Keratinocyte (primary cell): ENCODE measurements at regions not wholly inside any gene's neighbourhood (a gene's known extent, or its start where the extent isn't known, plus 50 kb on each side); places are given as distances from the start of the nearest gene placed in this dataset.

Experiments
- DNase-seq: peaks from one replicate; pipeline ENCODE4 v3.0.0-alpha.2; 2011; ENCODE audit warnings: low read depth, missing footprints, low spot score
- FAIRE-seq: peaks from 2 replicates; lab custom pipeline; 2011; peaks lifted over from hg19 to GRCh38; lab: Jason Lieb, UNC
- H2AFZ ChIP-seq: 2 replicates; pipeline ENCODE4 v1.6.0; 2012; ENCODE audit warnings: low read length, control low read depth, inconsistent platforms; ENCODE audit not compliant: control insufficient read depth
- H3K27ac ChIP-seq: 2 replicates; pipeline ENCODE4 v1.5.1; 2011; ENCODE audit warnings: low read length; ENCODE audit not compliant: control insufficient read depth, insufficient read depth
- H3K27me3 ChIP-seq: 3 replicates; pipeline ENCODE4 v1.6.0; 2011; ENCODE audit warnings: low read length; ENCODE audit not compliant: control insufficient read depth, insufficient read depth; ENCODE audit errors: extremely low read depth
- H3K36me3 ChIP-seq, 2 experiments: 2 replicates in 1 of 2; 3 replicates in 1 of 2; pipeline ENCODE4 v1.5.1; 2011; ENCODE audit warnings: low read length in 2 of 2, mild to moderate bottlenecking in 1 of 2; ENCODE audit not compliant: control insufficient read depth in 2 of 2, insufficient read depth in 2 of 2; ENCODE audit errors: extremely low read depth in 1 of 2
- H3K4me1 ChIP-seq: 3 replicates; pipeline ENCODE4 v1.5.1; 2011; ENCODE audit warnings: low read length; ENCODE audit not compliant: control insufficient read depth, insufficient read depth; ENCODE audit errors: extremely low read depth
- H3K4me2 ChIP-seq: 3 replicates; pipeline ENCODE4 v1.6.0; 2011; ENCODE audit warnings: low read depth, low read length; ENCODE audit not compliant: control insufficient read depth, insufficient read depth; ENCODE audit errors: extremely low read depth
- H3K4me3 ChIP-seq, 3 experiments: fragments of 200-600 bp in 1 of 3; sonication (generic) in 1 of 3; 2 replicates in 2 of 3; 3 replicates in 1 of 3; pipeline ENCODE4 v1.5.1; 2011 to 2016; ENCODE audit warnings: low read length in 3 of 3, mild to moderate bottlenecking in 3 of 3, control low read depth in 2 of 3, inconsistent platforms in 1 of 3, low read depth in 1 of 3, mixed read lengths in 1 of 3, mixed run types in 1 of 3, moderate library complexity in 1 of 3; ENCODE audit not compliant: control insufficient read depth in 2 of 3, insufficient read depth in 2 of 3; ENCODE audit errors: extremely low read depth in 1 of 3
- H3K79me2 ChIP-seq: 2 replicates; pipeline ENCODE4 v1.6.0; 2012; ENCODE audit warnings: low read length; ENCODE audit not compliant: control insufficient read depth, insufficient read depth
- H3K9ac ChIP-seq: 3 replicates; pipeline ENCODE4 v1.6.0; 2011; ENCODE audit warnings: low read length; ENCODE audit not compliant: control insufficient read depth, insufficient read depth; ENCODE audit errors: extremely low read depth
- H3K9me1 ChIP-seq: 3 replicates; pipeline ENCODE4 v1.6.0; 2011; ENCODE audit warnings: low read length; ENCODE audit not compliant: control insufficient read depth, insufficient read depth; ENCODE audit errors: extremely low read depth
- H3K9me3 ChIP-seq: 2 replicates; pipeline ENCODE4 v1.5.1; 2012; ENCODE audit warnings: low read depth, low read length; ENCODE audit not compliant: control insufficient read depth
- H4K20me1 ChIP-seq: 3 replicates; pipeline ENCODE4 v1.6.0; 2011; ENCODE audit warnings: low read length; ENCODE audit not compliant: control insufficient read depth, insufficient read depth; ENCODE audit errors: extremely low read depth
- EZH2 ChIP-seq: IDR thresholded peaks from one replicate; pipeline ENCODE4 v1.6.1; 2012; ENCODE audit warnings: inconsistent platforms, mild to moderate bottlenecking, low read length, moderate library complexity
- dilution Hi-C: fragments of 300-500 bp; cut with MboI; formaldehyde crosslinking; loops from one replicate; pipeline ENCODE4 v1.7.0; 2020; ENCODE audit warnings: low sequenced_read_pairs; ENCODE audit not compliant: extremely low pct_ligation_motif_present
- TF ChIP-seq, protein P1 (sequence below), 3 experiments: IDR thresholded peaks in 1 of 3; conservative IDR thresholded peaks in 1 of 3; optimal IDR thresholded peaks in 1 of 3; 2 replicates in 2 of 3; 3 replicates in 1 of 3; pipeline versions ENCODE3 to v1.5.1; 2011; ENCODE audit warnings: low read length in 3 of 3, mild to moderate bottlenecking in 3 of 3, moderate library complexity in 2 of 3, control low read depth in 1 of 3, inconsistent platforms in 1 of 3; ENCODE audit not compliant: insufficient read depth in 2 of 3; ENCODE audit errors: extremely low read depth in 1 of 3

DNA sequence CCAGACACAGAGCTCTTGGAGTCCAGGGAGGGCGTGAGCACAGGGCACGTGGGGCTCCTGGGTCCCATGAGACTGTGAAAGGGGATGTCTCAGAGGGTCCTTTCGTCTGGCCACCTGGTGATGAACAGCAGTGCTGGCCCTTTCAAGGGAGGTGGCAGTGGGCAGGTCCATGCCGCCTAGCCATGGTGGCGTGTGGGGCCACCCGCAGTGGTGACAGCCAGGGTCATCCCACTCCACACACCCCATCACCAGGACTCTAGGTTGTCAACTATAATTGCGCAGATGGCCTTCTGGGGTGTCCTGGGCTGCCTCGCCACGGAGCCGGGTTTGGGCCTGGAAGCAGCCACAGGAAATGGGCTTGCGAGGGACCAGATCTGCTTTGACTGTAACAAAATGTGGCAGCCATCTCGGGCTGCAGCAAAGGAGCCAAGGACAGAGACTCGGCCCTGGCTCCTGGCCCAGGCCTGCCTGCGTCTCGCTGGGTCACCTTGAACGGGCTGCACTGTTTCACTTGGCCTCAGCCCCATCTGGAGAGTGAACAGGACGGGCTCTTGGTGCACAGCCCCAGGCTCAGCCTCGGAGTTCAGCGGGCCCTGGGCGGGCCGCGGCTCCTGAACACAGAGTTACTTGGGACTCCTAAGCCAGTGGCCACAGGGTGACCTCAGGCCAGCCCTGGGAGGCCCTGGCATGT is 1350.5 kb downstream of the BRD1 start:
- no peak overlapping the region for H3K27ac ChIP-seq
- H3K4me3 ChIP-seq, result no peak overlapping the region
- no peak overlapping the region for H2AFZ ChIP-seq
- no peaks in the 10 kb centered on the region for H3K27me3 ChIP-seq
- H3K36me3 ChIP-seq, result no peaks in the 10 kb centered on the region
- no peak overlapping the region for H3K9ac ChIP-seq
- DNase-seq, result no peak
- no peaks in the 10 kb centered on the region for H3K4me1 ChIP-seq
- peaks cover 8% of the 10 kb centered on the region for H3K9me3 ChIP-seq
- no peak overlapping the region for H3K4me2 ChIP-seq
- H4K20me1 ChIP-seq, result no peaks in the 10 kb centered on the region
- dilution Hi-C loops, result no loop called here
- no peak for FAIRE-seq
- TF ChIP-seq EZH2, result no peak
- TF ChIP-seq, protein P1, sequence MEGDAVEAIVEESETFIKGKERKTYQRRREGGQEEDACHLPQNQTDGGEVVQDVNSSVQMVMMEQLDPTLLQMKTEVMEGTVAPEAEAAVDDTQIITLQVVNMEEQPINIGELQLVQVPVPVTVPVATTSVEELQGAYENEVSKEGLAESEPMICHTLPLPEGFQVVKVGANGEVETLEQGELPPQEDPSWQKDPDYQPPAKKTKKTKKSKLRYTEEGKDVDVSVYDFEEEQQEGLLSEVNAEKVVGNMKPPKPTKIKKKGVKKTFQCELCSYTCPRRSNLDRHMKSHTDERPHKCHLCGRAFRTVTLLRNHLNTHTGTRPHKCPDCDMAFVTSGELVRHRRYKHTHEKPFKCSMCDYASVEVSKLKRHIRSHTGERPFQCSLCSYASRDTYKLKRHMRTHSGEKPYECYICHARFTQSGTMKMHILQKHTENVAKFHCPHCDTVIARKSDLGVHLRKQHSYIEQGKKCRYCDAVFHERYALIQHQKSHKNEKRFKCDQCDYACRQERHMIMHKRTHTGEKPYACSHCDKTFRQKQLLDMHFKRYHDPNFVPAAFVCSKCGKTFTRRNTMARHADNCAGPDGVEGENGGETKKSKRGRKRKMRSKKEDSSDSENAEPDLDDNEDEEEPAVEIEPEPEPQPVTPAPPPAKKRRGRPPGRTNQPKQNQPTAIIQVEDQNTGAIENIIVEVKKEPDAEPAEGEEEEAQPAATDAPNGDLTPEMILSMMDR (optimal IDR thresholded peaks at IDR 0.05 in 1 of 3, IDR thresholded peaks at IDR 0.05 in 1 of 3, conservative IDR thresholded peaks at IDR 0.05 in 1 of 3; ENCODE audit: extremely low read depth in 1 of 3, insufficient read depth in 2 of 3, low read length in 3 of 3), result no peak
- H3K9me1 ChIP-seq, result no peaks in the 10 kb centered on the region
- no peaks in the 10 kb centered on the region for H3K79me2 ChIP-seq

DNA sequence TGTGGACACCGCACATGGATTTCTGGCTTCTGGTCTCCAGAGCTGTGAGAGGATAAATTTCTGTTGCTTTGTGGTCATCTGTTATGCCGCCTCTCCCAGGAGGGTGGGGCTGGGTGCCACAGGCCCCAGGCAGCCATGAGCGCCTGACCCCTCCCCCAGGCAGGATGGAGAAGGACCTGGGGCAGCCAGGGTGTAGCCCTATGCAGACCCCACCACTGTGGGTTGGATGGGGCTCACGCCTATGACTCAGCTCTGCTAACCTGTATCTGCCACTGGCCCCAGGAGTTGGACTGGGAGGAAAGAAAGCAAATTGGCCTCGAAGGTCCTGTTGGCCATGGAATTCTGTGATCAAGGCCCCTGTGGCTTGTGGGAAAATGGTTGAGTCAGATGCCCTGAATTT is 1351.1 kb downstream of the BRD1 start:
- H3K4me1 ChIP-seq, result no peaks in the 10 kb centered on the region
- DNase-seq (no peak), FAIRE-seq (no peak)
- H3K4me2 ChIP-seq, result no peak overlapping the region
- TF ChIP-seq, protein P1 (optimal IDR thresholded peaks at IDR 0.05 in 1 of 3, IDR thresholded peaks at IDR 0.05 in 1 of 3, conservative IDR thresholded peaks at IDR 0.05 in 1 of 3; ENCODE audit: extremely low read depth in 1 of 3, insufficient read depth in 2 of 3, low read length in 3 of 3), result no peak
- TF ChIP-seq EZH2, result no peak
- dilution Hi-C loops, result no loop called here
- no peaks in the 10 kb centered on the region for H3K9me1 ChIP-seq
- no peaks in the 10 kb centered on the region for H3K36me3 ChIP-seq
- H2AFZ ChIP-seq, result no peak overlapping the region
- no peak overlapping the region for H3K27ac ChIP-seq
- no peaks in the 10 kb centered on the region for H3K79me2 ChIP-seq
- H3K4me3 ChIP-seq, result no peak overlapping the region
- no peaks in the 10 kb centered on the region for H4K20me1 ChIP-seq
- H3K9me3 ChIP-seq, result peaks cover 8% of the 10 kb centered on the region
- H3K27me3 ChIP-seq, result no peaks in the 10 kb centered on the region
- H3K9ac ChIP-seq, result no peak overlapping the region
